Iris pigment epithelial cell (primary cell): ENCODE measurements at regions not wholly inside any gene's neighbourhood (a gene's known extent, or its start where the extent isn't known, plus 50 kb on each side); places are given as distances from the start of the nearest gene placed in this dataset.
A peak's percentile ranks its signal among the peaks of the same experiment; 100 is the strongest.
"Not testable (repeated sequence)": the region's sequence is repeated elsewhere in the genome, so short reads cannot be mapped to it uniquely, and the experiment has no call there.

ENCODE experiments used
- DNase-seq: peaks from one replicate; pipeline ENCODE4 v3.0.0-alpha.2; 2011; ENCODE audit warnings: low read depth

- DNase-seq = no peak
Observed at GRCh38 chr1:232579958-232580941, 49.7 kb downstream of the SIPA1L2 start.

GRCh38 chr1:232579466-232579865 lies 50.5 kb downstream of the SIPA1L2 start:
- no peak for DNase-seq

- DNase-seq = no peak
Observed at GRCh38 chr1:232578651-232579195, 51.2 kb downstream of the SIPA1L2 start.

GRCh38 chr1:232577772-232578171 lies 52.2 kb downstream of the SIPA1L2 start:
- DNase-seq = no peak

GRCh38 chr1:232576537-232576936 lies 53.4 kb downstream of the SIPA1L2 start:
- no peak for DNase-seq

GRCh38 chr1:232575763-232576040 lies 54.2 kb downstream of the SIPA1L2 start:
- DNase-seq = no peak

- peak; percentile 36 for DNase-seq
Observed at GRCh38 chr1:232574889-232575762, 54.8 kb downstream of the SIPA1L2 start.

GRCh38 chr1:232574077-232574476 lies 55.9 kb downstream of the SIPA1L2 start:
- no peak for DNase-seq

- DNase-seq = no peak
Observed at GRCh38 chr1:232571523-232571922, 58.4 kb downstream of the SIPA1L2 start.

- DNase-seq = peak; percentile 25
Observed at GRCh38 chr1:232570007-232570406, 59.9 kb downstream of the SIPA1L2 start.

GRCh38 chr1:232569554-232569921 lies 60.4 kb downstream of the SIPA1L2 start:
- DNase-seq = not testable (repeated sequence)

- no peak for DNase-seq
Observed at GRCh38 chr1:232568906-232569553, 60.9 kb downstream of the SIPA1L2 start.

GRCh38 chr1:232568331-232568852 lies 61.5 kb downstream of the SIPA1L2 start:
- DNase-seq = no peak

GRCh38 chr1:232566093-232566492 lies 63.8 kb downstream of the SIPA1L2 start:
- no peak for DNase-seq

GRCh38 chr1:232562855-232563510 lies 67.0 kb downstream of the SIPA1L2 start:
- no peak for DNase-seq

- DNase-seq = no peak
Observed at GRCh38 chr1:232561381-232561780, 68.6 kb downstream of the SIPA1L2 start.

- no peak for DNase-seq
Observed at GRCh38 chr1:232560940-232561339, 69.0 kb downstream of the SIPA1L2 start.

- DNase-seq = no peak
Observed at GRCh38 chr1:232558954-232559353, 71.0 kb downstream of the SIPA1L2 start.

- no peak for DNase-seq
Observed at GRCh38 chr1:232557502-232558191, 72.3 kb downstream of the SIPA1L2 start.

- DNase-seq = no peak
Observed at GRCh38 chr1:232557096-232557495, 72.8 kb downstream of the SIPA1L2 start.

- no peak for DNase-seq
Observed at GRCh38 chr1:232556351-232556750, 73.6 kb downstream of the SIPA1L2 start.
